ENCODE measurements at regions not wholly inside any gene's neighbourhood (a gene's known extent, or its start where the extent isn't known, plus 50 kb on each side); places are given as distances from the start of the nearest gene placed in this dataset.

GRCh38 chr2:82667491-82667890 lies 1791.6 kb downstream of the SUCLG1 start:
- no peak for TF ChIP-seq EGR1 (IDR thresholded peaks at IDR 0.05)

- TF ChIP-seq, protein P1, sequence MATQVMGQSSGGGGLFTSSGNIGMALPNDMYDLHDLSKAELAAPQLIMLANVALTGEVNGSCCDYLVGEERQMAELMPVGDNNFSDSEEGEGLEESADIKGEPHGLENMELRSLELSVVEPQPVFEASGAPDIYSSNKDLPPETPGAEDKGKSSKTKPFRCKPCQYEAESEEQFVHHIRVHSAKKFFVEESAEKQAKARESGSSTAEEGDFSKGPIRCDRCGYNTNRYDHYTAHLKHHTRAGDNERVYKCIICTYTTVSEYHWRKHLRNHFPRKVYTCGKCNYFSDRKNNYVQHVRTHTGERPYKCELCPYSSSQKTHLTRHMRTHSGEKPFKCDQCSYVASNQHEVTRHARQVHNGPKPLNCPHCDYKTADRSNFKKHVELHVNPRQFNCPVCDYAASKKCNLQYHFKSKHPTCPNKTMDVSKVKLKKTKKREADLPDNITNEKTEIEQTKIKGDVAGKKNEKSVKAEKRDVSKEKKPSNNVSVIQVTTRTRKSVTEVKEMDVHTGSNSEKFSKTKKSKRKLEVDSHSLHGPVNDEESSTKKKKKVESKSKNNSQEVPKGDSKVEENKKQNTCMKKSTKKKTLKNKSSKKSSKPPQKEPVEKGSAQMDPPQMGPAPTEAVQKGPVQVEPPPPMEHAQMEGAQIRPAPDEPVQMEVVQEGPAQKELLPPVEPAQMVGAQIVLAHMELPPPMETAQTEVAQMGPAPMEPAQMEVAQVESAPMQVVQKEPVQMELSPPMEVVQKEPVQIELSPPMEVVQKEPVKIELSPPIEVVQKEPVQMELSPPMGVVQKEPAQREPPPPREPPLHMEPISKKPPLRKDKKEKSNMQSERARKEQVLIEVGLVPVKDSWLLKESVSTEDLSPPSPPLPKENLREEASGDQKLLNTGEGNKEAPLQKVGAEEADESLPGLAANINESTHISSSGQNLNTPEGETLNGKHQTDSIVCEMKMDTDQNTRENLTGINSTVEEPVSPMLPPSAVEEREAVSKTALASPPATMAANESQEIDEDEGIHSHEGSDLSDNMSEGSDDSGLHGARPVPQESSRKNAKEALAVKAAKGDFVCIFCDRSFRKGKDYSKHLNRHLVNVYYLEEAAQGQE (IDR thresholded peaks at IDR 0.05; ENCODE audit: low read depth) = no peak
- TF ChIP-seq ZBTB7A (IDR thresholded peaks at IDR 0.05; ENCODE audit: low read depth) (no peak), CREB1 (IDR thresholded peaks at IDR 0.05; ENCODE audit: low read depth) (no peak), EGR1 (IDR thresholded peaks at IDR 0.05) (no peak), TEAD4 (IDR thresholded peaks at IDR 0.05) (no peak), FOXM1 (IDR thresholded peaks at IDR 0.05; ENCODE audit: borderline replicate concordance, low read depth) (no peak), NFIC (IDR thresholded peaks at IDR 0.05) (no peak), EP300 (IDR thresholded peaks at IDR 0.05; ENCODE audit: borderline replicate concordance) (no peak), TCF12 (IDR thresholded peaks at IDR 0.05; ENCODE audit: low read depth) (no peak), YY1 (IDR thresholded peaks at IDR 0.05; ENCODE audit: low read depth) (no peak), RAD21 (IDR thresholded peaks at IDR 0.05; ENCODE audit: low read depth) (no peak)
- TF ChIP-seq, protein P2, sequence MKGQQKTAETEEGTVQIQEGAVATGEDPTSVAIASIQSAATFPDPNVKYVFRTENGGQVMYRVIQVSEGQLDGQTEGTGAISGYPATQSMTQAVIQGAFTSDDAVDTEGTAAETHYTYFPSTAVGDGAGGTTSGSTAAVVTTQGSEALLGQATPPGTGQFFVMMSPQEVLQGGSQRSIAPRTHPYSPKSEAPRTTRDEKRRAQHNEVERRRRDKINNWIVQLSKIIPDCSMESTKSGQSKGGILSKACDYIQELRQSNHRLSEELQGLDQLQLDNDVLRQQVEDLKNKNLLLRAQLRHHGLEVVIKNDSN (IDR thresholded peaks at IDR 0.05) = no peak
These were observed 1793.4 kb downstream of the SUCLG1 start for GRCh38 chr2:82665691-82666090.

GRCh38 chr2:82657106-82657505 lies 1802.0 kb downstream of the SUCLG1 start:
- TF ChIP-seq, protein P1 (IDR thresholded peaks at IDR 0.05; ENCODE audit: low read depth) = no peak
- TF ChIP-seq, protein P2 (IDR thresholded peaks at IDR 0.05) = no peak

- TF ChIP-seq TEAD4 (IDR thresholded peaks at IDR 0.05) = no peak
- TF ChIP-seq TCF12 (IDR thresholded peaks at IDR 0.05; ENCODE audit: low read depth) = no peak
- TF ChIP-seq EGR1 (IDR thresholded peaks at IDR 0.05) = no peak
- no peak for TF ChIP-seq ZBTB7A (IDR thresholded peaks at IDR 0.05; ENCODE audit: low read depth)
- no peak for TF ChIP-seq TAF1 (IDR thresholded peaks at IDR 0.05; ENCODE audit: low read depth)
- TF ChIP-seq, protein P2 (IDR thresholded peaks at IDR 0.05) = no peak
These were observed 1802.7 kb downstream of the SUCLG1 start for GRCh38 chr2:82656420-82656819.

- no peak for TF ChIP-seq ZBTB7A (IDR thresholded peaks at IDR 0.05; ENCODE audit: low read depth)
- no peak for TF ChIP-seq EGR1 (IDR thresholded peaks at IDR 0.05)
- TF ChIP-seq FOXM1 (IDR thresholded peaks at IDR 0.05; ENCODE audit: borderline replicate concordance, low read depth) = no peak
- TF ChIP-seq CREB1 (IDR thresholded peaks at IDR 0.05; ENCODE audit: low read depth) = no peak
- no peak for TF ChIP-seq MAX (IDR thresholded peaks at IDR 0.05)
- no peak for TF ChIP-seq TEAD4 (IDR thresholded peaks at IDR 0.05)
- TF ChIP-seq RAD21 (IDR thresholded peaks at IDR 0.05; ENCODE audit: low read depth) = no peak
- TF ChIP-seq TAF1 (IDR thresholded peaks at IDR 0.05; ENCODE audit: low read depth) = no peak
- TF ChIP-seq, protein P2 (IDR thresholded peaks at IDR 0.05) = no peak
- no peak for TF ChIP-seq NFIC (IDR thresholded peaks at IDR 0.05)
These were observed 1807.0 kb downstream of the SUCLG1 start for GRCh38 chr2:82652117-82652516.

DNA sequence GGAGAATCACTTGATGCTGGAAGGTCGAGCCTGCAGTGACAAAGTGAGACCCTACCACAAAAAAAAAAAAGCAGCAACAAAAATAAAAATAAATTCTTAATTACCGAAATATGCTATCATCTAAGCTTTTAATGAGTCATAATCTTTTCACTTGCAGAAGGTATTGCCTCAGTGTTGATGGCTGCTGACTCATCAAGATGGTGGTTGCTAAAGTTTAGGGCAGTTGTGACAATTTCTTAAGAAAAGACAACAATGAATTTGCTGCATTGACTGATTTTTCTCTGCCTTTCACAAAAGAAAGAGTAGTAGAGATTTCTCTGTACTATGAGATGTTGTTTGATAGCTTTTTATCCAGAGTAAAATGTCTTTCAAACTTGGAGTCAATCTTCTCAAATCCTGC lies 1809.0 kb downstream of the SUCLG1 start:
- TF ChIP-seq FOXM1 (IDR thresholded peaks at IDR 0.05; ENCODE audit: borderline replicate concordance, low read depth) = no peak
- no peak for TF ChIP-seq TCF12 (IDR thresholded peaks at IDR 0.05; ENCODE audit: low read depth)
- no peak for TF ChIP-seq EGR1 (IDR thresholded peaks at IDR 0.05)
- TF ChIP-seq RAD21 (IDR thresholded peaks at IDR 0.05; ENCODE audit: low read depth) = no peak
- no peak for TF ChIP-seq TAF1 (IDR thresholded peaks at IDR 0.05; ENCODE audit: low read depth)
- TF ChIP-seq NFIC (IDR thresholded peaks at IDR 0.05) = no peak
- no peak for TF ChIP-seq TEAD4 (IDR thresholded peaks at IDR 0.05)
- TF ChIP-seq ZBTB7A (IDR thresholded peaks at IDR 0.05; ENCODE audit: low read depth) = no peak
- no peak for TF ChIP-seq CREB1 (IDR thresholded peaks at IDR 0.05; ENCODE audit: low read depth)
- TF ChIP-seq, protein P1 (IDR thresholded peaks at IDR 0.05; ENCODE audit: low read depth) = no peak
- no peak for TF ChIP-seq EP300 (IDR thresholded peaks at IDR 0.05; ENCODE audit: borderline replicate concordance)
- TF ChIP-seq, protein P2 (IDR thresholded peaks at IDR 0.05) = no peak
- no peak for TF ChIP-seq YY1 (IDR thresholded peaks at IDR 0.05; ENCODE audit: low read depth)
